GM19468 (cell line): ENCODE measurements at regions not wholly inside any gene's neighbourhood (a gene's known extent, or its start where the extent isn't known, plus 50 kb on each side); places are given as distances from the start of the nearest gene placed in this dataset.

Experiments used
- ATAC-seq: cut with Tn5 transposase; IDR thresholded peaks from one replicate; pipeline ENCODE4 v1.9.1; 2021; ENCODE audit warnings: mild to moderate bottlenecking, moderate library complexity, moderate number of reproducible peaks; ENCODE audit not compliant: unreplicated experiment; ENCODE audit errors: extremely low read depth

DNA sequence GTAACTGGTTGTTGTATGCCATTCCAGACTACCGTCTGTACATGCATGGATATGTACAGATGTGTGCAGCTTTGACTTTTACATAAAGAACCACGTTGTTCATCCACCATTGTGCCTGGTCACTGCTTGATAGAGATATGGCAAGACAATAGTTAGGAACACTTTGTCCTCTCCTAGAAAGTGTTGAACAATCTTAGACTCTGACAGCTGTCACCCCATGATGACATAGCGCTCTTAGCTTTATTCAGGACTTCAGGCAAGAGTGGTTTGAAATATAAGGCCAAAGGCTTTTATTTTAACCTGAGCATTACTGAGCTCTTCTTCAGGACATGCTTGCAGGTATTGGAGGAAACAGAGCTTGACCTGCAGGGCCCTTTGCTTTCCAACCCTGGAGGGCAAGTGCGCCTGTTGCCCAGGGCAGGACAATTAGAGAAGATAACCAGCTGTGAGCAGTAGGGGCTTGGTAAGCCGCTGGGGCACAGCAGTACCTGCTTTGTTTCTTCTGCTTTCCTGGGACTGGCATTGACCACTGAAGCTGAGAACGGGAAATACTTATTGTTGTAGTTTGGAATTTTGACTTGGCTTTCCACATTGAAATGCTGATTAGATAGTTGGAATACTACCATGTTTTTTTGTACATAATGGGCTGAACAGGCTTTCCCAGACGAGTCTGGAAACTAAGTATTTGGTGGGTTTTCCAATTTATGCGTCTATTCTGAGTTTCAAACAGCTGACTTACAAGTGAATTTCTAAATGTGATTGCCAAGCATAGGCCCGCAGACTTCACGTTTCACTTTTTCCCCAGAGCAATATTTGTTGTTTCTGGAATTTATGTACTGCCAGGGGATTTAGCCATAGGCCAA lies 51.1 kb downstream of the GARRE1 start:
- no peak for ATAC-seq

GRCh38 chr19:34306213-34306661 lies 51.9 kb downstream of the GARRE1 start:
- ATAC-seq: no peak

GRCh38 chr19:34306824-34307223 lies 52.5 kb downstream of the GARRE1 start:
- no peak for ATAC-seq

DNA sequence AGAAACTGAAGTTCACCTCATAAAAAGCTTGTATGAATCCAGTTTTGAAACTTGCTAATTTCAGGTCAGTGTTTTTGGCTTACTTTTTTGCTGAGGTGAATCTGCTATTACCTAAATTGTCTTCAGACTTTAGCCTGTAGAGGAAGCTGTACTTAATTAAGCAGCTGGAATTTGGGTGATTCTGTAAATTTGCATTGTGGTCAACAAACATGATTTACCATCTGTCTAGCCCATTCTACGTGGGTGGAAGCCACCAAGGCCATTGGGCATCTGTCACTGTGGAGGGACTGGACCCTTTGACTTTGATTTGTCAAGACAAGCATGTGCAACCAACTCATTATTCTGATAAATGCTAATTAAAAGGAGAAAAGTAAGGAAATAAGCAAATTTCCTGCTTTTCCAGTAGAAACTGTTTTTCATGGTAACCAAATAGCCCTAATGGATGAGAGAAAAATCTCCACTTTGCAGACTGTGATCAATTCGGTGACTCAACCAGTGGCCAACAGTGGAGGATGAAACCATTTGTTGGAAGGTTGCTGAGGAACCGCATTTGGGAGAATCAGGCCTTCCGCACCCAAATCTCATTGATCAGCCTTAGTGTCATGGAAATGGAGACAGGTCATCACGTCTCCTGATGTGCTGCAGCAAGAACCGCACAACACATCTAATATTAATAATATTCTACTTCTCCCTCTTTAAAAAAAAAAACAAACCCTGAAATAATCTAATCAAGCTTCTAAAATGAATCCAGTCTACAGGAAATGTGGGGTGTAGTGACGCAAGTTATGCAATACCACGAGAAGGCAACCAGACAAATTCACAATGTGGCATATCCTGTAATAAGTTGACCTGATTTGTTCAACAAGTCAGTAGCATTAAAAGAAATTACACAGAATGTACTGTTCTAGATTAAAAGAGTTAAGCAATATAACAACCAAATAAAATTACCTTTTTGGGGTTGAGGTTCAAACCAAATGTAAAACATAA lies 54.3 kb downstream of the GARRE1 start:
- no peak for ATAC-seq

DNA sequence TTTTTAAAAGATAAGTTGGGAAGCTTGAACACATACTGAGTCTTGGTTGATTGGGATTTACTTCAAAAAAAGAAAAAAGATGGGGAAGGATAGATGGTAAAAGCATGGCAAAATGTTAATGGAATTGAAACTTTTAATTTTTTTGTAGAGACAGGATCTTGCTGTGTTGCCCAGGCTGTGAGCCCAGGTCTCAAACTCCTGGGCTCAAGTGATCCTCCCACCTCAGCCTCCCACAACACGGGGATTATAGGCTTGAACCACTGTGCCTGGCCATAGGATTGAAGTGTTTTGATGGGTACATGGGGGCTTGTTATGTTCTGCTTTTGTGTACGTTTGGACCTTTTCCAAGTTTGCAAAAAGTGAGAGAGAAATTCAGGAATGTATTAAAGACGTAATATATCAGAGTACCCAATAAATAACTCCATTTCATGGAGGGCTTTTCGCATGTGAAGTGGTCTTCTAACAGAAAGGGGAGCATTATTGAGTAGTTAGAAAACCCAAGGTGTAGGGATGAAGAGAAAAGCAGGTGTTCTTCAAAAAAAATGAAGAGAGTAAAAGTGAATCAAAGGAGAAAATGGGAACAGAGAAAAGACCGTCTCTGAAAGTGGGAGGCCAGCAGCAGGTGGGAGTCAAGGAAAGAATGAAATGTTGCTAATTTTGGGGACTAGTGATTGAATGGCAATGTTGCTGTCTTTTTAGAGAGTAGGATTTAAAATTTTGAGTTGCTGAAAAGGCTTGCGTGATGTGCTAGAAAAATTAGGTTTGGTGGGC lies 55.2 kb downstream of the GARRE1 start:
- ATAC-seq: no peak

DNA sequence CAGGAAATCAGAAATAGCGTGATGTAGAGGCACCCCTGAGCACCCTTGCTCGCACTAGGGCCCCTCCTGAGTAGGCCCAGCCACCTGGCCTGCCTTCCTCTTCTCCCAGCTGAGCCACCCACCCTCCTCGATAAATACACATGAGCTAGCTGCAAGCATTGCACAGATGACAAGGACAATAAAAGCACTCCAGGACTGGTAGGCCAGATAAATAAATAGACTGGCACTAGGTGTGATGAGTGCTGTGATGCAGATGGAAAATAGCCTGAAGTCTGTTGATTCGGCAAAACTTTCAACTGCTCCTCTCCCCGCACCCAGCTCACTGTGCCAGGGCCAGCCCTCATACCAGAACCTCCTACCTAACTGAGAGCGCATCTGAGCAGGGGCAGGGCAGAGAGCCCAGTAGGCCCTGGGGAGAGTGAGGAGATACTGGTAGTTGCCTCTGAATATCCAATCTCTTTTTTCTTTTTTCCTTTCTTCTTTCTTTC lies 54.5 kb upstream of the GPI start:
- no peak for ATAC-seq

DNA sequence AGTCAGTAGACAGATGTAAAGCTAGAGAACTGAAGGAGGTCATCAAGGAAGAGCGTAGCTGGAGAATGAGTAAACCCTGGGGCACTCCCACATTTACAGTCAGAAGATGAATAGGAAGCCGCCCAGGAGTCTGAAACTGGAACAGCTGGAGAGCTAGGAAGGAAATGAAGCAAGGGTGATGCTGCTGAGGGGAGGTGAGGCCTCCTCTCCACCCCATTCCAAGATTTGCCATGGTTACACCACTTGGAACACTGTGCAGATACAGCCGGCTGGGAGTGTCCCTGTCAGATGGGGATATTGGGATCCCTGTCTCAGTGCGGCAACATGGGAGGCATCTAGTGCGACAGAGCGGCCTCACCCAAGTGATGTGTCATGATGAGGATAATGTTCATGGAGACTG lies 51.8 kb upstream of the GPI start:
- ATAC-seq: no peak

DNA sequence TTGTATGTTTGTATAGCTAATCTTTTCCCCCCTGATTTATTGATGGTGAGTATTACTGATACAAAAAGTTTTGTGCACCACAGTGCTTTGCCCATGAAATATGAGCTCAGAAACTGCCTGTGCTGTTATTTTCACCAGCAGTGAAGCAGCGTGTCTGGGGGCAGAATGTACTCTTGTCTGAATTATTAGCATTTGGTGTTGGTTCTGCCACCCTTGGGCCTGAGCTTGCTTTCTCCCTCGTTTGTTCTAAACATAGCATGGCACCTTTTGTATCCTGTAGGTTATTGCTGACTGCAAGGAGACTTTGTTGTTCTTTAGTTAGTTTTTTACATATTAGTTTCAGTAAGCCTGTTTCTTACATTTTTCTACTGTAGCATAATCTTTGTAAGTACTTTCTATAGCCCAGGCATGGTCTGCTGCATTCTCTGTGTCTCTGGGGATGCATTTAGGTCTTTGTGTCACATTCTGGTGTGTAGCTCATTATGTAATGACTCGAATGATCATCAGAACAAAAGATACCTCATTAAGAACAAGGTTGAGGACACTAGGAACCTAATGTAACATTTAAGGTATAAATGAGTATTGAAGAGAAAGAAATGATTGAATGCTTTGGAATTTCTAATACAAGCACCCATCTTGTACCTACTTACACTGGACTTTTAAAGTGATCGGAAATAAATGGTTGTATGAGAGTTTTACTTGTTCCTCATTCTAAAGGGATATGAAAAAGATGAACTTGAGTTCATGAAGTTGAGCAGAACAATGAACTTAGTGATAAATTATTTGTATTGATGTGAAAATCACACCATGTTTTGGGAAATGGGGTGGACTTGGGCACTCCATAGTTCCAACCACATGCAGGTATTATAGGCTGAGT lies 50.3 kb upstream of the GPI start:
- peak; percentile 44 for ATAC-seq
